GM19397 (cell line): ENCODE measurements at regions not wholly inside any gene's neighbourhood (a gene's known extent, or its start where the extent isn't known, plus 50 kb on each side); places are given as distances from the start of the nearest gene placed in this dataset.

Source experiments
- ATAC-seq: cut with Tn5 transposase; IDR thresholded peaks from one replicate; pipeline ENCODE4 v1.9.1; 2021; ENCODE audit warnings: mild to moderate bottlenecking, moderate library complexity; ENCODE audit not compliant: unreplicated experiment

DNA sequence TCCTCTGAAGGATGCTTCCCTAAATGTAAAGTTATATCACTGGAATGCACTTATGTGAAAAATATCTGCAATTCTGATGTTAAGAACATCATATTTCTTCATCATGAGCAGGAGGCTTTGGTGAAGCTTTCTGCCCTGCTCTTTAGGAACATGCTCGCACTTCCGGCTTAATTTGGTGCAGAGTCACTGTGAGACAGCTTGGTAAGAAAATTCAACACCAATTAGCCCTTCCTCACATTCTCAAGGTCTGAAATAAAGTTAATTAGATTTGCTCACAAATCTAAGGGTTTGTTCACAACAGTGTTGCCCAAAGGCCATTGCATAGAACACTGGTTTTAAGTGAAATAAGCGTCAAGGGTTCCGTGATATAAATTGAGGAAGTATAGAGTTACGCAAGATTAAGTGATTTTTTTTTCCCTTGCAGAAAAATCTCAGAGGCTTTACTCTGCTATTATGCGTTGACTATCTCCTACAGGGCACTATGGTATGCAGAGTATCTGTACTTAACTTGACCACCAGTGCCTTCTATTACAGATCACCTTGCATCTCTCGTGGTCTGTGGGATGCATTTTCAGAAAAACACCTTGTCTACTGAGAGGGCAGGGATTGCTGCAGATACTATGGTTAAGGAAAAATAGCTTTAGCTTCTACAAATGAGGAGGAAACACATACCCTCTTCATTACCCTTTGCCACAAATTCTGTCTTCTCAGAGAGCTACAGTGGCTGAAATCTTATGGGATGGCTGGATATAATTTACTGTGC lies 953.9 kb downstream of the TYW1 start:
- ATAC-seq = no peak

GRCh38 chr7:67955061-67955460 lies 958.4 kb downstream of the TYW1 start:
- ATAC-seq = no peak

GRCh38 chr7:67962863-67963262 lies 966.2 kb downstream of the TYW1 start:
- no peak for ATAC-seq

- ATAC-seq = no peak
These were observed 979.9 kb downstream of the TYW1 start for GRCh38 chr7:67976490-67976889.

DNA sequence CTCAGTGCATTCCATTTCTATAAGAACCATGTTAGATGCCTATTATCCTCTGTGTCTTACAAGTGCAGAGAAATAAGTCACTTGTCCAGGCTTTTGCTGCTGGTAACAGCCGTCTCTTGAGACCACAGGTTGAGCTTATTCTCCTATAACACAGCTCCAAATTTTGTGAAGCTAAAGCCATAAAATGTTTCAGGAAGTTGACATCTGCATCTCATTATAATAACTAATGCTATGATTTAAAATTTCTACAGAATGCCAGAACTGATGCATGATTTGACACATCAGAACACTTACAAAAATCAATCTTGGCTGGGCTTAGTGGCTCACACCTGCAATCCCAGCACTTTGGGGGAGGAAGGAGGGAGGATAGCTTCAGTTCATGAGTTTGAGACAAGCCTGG lies 986.9 kb downstream of the TYW1 start:
- ATAC-seq = no peak

GRCh38 chr7:67984326-67984725 lies 987.7 kb downstream of the TYW1 start:
- ATAC-seq = no peak

DNA sequence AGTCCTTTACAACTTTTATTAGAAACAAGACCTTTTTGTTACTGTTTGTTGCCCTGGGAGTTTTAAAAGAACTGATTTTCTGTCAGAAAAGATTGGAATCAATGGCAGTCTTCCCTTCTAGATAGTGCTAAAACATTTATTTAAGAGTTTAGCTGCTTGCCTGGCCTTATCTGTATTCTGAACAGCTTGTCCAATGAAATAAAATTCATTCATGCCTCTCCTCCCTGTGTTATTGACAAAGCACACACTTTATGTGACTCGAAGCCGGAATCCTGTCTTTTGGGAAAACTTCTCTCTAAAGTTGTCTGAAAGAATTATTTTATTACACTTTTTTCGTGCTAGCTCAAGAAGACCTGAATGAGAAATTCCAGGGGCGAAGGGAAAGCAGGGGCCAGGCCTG lies 992.5 kb downstream of the TYW1 start:
- no peak for ATAC-seq

- ATAC-seq = no peak
These were observed 993.4 kb downstream of the TYW1 start for GRCh38 chr7:67990003-67990402.

GRCh38 chr7:67990716-67991115 lies 994.1 kb downstream of the TYW1 start:
- no peak for ATAC-seq

DNA sequence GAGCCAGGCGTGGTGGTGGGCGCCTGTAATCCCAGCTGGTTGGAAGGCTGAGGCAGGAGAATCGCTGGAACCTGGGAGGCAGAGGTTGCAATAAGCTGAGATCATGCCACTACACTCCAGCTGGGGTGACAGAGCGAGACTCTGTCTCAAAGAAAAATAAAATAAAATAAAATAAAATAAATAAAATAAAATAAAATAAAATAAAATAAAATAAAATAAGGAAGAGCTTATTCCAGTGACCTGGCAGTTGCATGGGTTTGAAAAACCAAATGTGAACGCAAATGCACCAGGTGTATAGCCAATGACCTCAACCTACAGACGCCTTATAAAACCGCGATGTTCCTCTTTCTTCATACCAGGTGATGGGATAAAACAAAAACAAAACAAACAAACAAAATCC lies 995.7 kb downstream of the TYW1 start:
- no peak for ATAC-seq

DNA sequence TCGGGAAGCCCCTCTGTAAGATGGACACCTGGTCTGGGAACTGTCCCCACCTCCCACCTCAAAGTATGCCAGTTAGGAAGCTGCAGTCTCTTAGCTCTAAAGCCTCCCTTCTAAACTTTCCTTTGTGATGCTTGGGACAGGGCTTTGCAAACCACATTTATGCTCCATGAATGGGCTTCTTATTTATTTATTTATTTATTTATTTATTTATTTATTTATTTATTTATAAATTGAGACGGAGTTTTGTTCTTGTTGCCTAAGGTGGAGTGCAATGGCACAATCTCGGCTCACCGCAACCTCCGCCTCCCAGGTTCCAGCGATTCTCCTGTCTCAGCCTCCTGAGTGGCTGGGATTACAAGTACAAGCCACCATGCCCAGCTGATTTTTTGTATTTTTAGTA lies 1009.4 kb downstream of the TYW1 start:
- no peak for ATAC-seq

DNA sequence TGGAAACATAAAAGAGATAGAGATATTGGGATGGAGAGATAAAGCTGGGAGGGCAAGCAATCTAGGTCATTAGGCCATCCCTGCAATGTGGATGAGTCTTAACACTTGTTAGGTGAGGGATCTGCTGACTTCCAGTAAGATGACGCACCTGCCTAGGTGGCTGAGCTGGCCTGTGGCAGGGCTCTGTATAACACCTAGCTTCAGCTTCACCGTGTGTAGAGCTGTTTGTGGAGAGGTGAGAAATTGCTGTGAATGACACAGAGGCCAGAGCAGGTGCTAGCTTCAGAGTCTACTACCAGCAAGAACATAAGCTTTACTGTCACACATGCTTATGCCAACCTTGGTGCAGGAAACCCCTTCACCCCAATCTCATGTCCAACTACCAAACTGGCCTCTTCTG lies 1010.0 kb downstream of the TYW1 start:
- ATAC-seq = no peak

DNA sequence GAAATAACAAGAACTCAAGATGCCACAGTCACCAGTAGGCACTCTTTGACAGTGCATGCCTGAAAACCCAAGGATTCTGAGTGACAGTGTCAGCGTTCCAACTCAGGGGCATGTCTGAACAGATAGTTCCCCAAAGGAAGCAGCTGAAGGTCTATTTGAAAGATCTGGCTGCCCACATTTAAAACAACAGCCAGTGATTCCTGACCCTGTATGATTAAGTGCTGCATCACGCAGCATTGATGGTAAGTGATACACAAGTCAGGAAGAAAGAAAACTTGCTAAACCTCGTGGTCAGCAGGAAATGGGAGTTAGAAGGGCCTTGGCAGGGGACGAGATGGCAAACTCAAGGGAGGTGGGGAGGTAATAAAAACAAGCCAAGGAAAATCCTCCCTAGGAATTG lies 1013.1 kb downstream of the TYW1 start:
- ATAC-seq = no peak

DNA sequence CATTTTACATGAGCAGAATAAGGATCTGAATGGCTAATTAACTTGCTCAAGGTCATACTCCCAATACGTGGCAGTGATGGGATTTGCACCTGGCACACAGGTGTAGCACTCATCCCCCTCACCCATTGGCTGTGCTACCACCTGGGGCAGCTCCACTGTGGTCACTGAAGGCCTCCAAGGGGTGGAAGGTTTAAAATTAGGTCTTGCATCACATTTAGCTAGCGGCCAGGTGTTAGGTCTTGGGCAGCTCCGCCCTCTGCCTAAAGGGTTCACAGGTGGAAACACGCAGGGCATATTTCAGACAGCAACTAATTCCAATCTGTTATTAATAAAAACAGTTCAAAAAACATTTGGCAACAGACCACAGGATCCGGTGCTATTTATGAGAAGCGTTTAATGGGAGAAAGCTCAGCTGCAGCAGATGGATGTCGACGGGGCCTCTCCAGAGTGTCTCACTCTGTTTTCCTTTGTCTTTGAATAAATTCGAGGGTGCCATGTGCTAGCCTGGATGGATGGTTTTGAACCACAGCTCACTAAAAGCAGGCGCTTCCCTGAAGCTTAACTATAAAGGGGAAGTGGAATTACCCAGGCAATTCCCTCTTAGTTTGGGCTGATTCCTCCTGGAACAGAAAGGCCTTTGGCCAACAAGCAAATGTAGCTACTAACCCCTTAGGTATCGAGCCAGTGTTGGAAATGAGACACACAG lies 1017.6 kb downstream of the TYW1 start:
- ATAC-seq = no peak

DNA sequence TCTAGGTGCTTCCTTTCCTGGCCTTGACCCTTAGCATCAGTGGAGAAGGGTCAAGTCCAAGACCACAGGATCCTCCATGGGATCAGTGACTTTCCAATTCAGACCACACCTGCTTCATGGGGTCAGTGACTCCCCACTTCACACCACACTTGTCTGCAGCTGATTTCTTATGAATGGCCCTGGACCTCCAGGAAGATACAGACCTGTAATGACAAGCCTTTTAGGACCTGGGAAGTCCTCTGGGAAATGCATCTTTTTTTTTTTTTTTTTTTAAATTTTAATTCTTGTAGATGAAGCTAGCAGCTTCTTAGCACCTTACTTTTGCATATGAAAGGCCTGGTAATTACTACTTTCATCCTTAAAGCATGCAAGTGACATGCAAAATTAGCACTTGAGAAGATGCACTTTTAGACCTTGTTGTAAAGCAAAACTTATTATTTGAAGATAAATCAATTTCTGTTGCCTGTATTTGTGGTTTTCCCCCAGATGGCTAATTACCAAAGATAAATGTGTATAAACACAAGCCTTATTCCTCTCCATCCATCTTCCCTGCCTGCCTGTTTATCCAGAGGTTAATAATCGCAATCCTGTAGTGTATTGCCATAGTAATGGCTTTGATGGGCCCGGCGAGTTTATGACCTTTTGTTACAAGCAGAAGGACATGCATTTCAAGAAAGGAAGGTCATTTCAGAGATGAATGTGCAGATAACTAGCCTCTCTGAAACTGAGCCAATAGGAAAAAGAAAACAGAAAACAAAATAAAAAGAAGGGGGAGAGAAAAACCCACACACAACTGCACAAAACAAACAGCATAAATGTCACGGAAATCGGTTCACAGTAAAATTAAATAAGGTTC lies 1018.7 kb downstream of the TYW1 start:
- ATAC-seq = no peak

GRCh38 chr7:68015978-68016532 lies 1019.4 kb downstream of the TYW1 start:
- ATAC-seq = no peak

DNA sequence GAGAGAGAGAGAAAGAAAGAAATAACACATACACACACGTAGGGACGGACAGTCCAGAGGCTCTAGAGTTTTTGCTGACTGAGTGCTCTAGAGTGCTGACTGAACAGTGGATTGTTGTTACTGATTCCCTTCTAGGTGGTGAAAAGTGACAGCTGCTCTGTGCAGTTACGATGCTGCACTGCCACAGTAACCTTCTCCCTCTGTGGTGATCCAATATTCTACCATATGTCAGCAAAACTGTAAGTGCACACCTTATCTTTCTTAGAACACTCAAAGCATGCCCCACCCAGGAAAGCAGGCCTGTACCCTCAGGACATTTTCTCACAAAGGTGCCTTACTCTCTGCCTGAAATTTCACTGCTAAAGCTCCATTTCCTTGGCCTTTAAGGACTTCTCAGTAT lies 1023.5 kb downstream of the TYW1 start:
- no peak for ATAC-seq

GRCh38 chr7:68025369-68025768 lies 1028.7 kb downstream of the TYW1 start:
- no peak for ATAC-seq

DNA sequence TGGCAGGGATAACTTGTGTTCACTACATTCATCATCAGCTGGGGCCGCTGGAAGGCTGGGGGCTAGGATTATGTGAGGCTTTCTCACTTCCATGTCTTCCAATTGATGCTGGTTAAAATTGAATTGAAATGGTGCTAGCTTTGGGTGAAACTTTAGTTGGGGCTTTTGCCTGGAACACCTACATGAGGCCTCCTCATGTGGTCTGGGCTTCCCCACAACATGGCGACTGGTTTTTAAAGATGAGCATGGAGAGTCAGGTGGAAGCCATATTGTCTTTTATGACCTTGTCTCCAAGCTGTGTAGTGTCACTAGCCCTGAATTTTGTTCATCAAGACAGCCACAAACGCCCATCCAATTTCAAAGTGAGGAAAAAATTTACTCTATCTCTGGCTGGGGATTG lies 1033.9 kb downstream of the TYW1 start:
- ATAC-seq = no peak

DNA sequence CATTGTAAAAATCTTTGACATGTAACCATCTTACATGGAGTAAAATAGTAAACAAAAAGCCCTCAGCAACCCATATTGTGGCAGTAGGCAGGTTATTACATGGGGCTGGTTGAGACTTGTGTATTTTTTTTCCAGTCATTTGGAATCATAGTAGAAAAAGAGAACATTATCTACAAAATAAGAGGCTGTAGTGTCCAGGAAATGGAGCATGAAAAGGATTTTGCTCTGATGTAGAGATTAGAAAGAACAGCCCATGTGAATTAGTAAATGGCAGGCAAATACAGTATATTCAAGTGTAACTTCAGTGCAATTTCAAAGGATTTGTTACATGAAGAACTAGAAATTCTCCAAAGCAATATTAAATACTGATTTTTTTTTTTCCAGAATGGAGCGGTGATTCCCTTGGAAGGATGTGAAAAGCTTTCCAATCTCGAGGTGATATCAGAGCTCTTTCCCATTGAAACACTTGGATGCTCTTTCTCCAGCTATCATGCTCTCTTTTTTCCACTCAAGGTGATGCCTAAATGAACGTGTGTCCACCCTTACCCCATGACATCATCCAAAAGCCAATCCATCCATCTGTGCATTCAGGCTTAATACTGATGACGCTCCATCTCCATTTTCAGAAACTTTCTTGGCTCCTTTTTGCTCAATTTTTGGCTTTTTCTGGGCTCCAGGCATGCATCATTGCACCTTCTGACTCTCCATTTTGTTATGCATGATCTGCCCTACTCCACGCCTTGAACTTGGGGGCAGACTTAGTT lies 1034.7 kb downstream of the TYW1 start:
- no peak for ATAC-seq
